NCI-H82 treated with DMSO at 0.1 percent for 48 hours (cell line): ENCODE measurements at regions not wholly inside any gene's neighbourhood (a gene's known extent, or its start where the extent isn't known, plus 50 kb on each side); places are given as distances from the start of the nearest gene placed in this dataset.

ENCODE experiments used
- DNase-seq: peaks from one replicate; lab custom pipeline; 2025; ENCODE audit not compliant: unreplicated experiment; lab: John Stamatoyannopoulos, UW

- no peak for DNase-seq
Observed at GRCh38 chr3:43932921-43933320, 242.2 kb downstream of the ABHD5 start.

GRCh38 chr3:43948013-43948412 lies 257.3 kb downstream of the ABHD5 start:
- DNase-seq = no peak

- no peak for DNase-seq
Observed at GRCh38 chr3:43949594-43949993, 258.9 kb downstream of the ABHD5 start.

GRCh38 chr3:43950775-43951174 lies 260.0 kb downstream of the ABHD5 start:
- DNase-seq = no peak

GRCh38 chr3:43951813-43952212 lies 261.1 kb downstream of the ABHD5 start:
- DNase-seq = no peak

GRCh38 chr3:43953380-43953779 lies 262.6 kb downstream of the ABHD5 start:
- no peak for DNase-seq

GRCh38 chr3:43953814-43954692 lies 263.3 kb downstream of the ABHD5 start:
- no peak for DNase-seq

- DNase-seq = no peak
Observed at GRCh38 chr3:43956945-43957344, 266.2 kb downstream of the ABHD5 start.

GRCh38 chr3:43957553-43957952 lies 266.8 kb downstream of the ABHD5 start:
- DNase-seq = no peak

GRCh38 chr3:43958005-43958770 lies 267.4 kb downstream of the ABHD5 start:
- peak; percentile 50 for DNase-seq

- no peak for DNase-seq
Observed at GRCh38 chr3:43958973-43959372, 268.2 kb downstream of the ABHD5 start.

- peak; percentile 70 for DNase-seq
Observed at GRCh38 chr3:43959498-43960447, 269.0 kb downstream of the ABHD5 start.

- peak; percentile 84 for DNase-seq
Observed at GRCh38 chr3:43960448-43960840, 269.7 kb downstream of the ABHD5 start.

GRCh38 chr3:43962043-43962442 lies 271.3 kb downstream of the ABHD5 start:
- DNase-seq = no peak

GRCh38 chr3:43963208-43963607 lies 272.5 kb downstream of the ABHD5 start:
- no peak for DNase-seq

GRCh38 chr3:43964640-43965039 lies 273.9 kb downstream of the ABHD5 start:
- no peak for DNase-seq

- DNase-seq = no peak
Observed at GRCh38 chr3:43965656-43966055, 274.9 kb downstream of the ABHD5 start.

- DNase-seq = no peak
Observed at GRCh38 chr3:43966126-43966525, 275.4 kb downstream of the ABHD5 start.

GRCh38 chr3:43966530-43966929 lies 275.2 kb upstream of the TOPAZ1 start:
- no peak for DNase-seq

GRCh38 chr3:43968465-43968864 lies 273.2 kb upstream of the TOPAZ1 start:
- DNase-seq = no peak

GRCh38 chr3:43969944-43970343 lies 271.7 kb upstream of the TOPAZ1 start:
- DNase-seq = no peak
